ENCODE measurements at regions not wholly inside any gene's neighbourhood (a gene's known extent, or its start where the extent isn't known, plus 50 kb on each side); places are given as distances from the start of the nearest gene placed in this dataset.
A peak's percentile ranks its signal among the peaks of the same experiment; 100 is the strongest.

GRCh38 chr14:100654025-100654813 is 67.0 kb upstream of the BEGAIN start:
- TF ChIP-seq CTCF (IDR thresholded peaks at IDR 0.05; ENCODE audit: extremely low read depth, missing control alignments): no peak
- DNase-seq (ENCODE audit: low spot score): no peak

- peak; percentile 75 for DNase-seq (ENCODE audit: low spot score)
- TF ChIP-seq CTCF (IDR thresholded peaks at IDR 0.05; ENCODE audit: extremely low read depth, missing control alignments): peak; percentile 84
Measured at GRCh38 chr14:100654814-100655740, 67.9 kb upstream of the BEGAIN start.

GRCh38 chr14:100655741-100656085 is 68.5 kb upstream of the BEGAIN start:
- DNase-seq (ENCODE audit: low spot score): no peak
- no peak for TF ChIP-seq CTCF (IDR thresholded peaks at IDR 0.05; ENCODE audit: extremely low read depth, missing control alignments)

GRCh38 chr14:100656996-100657395 is 69.7 kb upstream of the DLK1 start:
- TF ChIP-seq CTCF (IDR thresholded peaks at IDR 0.05; ENCODE audit: extremely low read depth, missing control alignments): no peak

GRCh38 chr14:100657780-100658179 is 68.9 kb upstream of the DLK1 start:
- DNase-seq (ENCODE audit: low spot score): no peak
- no peak for TF ChIP-seq CTCF (IDR thresholded peaks at IDR 0.05; ENCODE audit: extremely low read depth, missing control alignments)

More at GRCh38 chr14:100656996-100657395, 69.7 kb upstream of the DLK1 start:
- no peak for DNase-seq (ENCODE audit: low spot score)

GRCh38 chr14:100658181-100658886 is 68.4 kb upstream of the DLK1 start:
- DNase-seq (ENCODE audit: low spot score): no peak

More at GRCh38 chr14:100658181-100658886, 68.4 kb upstream of the DLK1 start:
- no peak for TF ChIP-seq CTCF (IDR thresholded peaks at IDR 0.05; ENCODE audit: extremely low read depth, missing control alignments)
